Calu3 (cell line): ENCODE measurements at regions not wholly inside any gene's neighbourhood (a gene's known extent, or its start where the extent isn't known, plus 50 kb on each side); places are given as distances from the start of the nearest gene placed in this dataset.

Experiments
- BruUV-seq: library from RNA; stranded (reverse); fragments of 400-500 nt; replicated peaks from 2 replicates; lab custom pipeline; 2021; lab: Mats Ljungman, UMichigan
- CTCF ChIA-PET: fragments of 300-600 bp; sonication (Branson Sonifier 250); formaldehyde crosslinking; loops from one replicate; lab custom pipeline; 2022; ENCODE audit warnings: antibody characterized with exemption; lab: Charles Lee
- DNase-seq: peaks from one replicate; pipeline ENCODE4 v3.0.0; 2022
- H3K27ac Mint-ChIP-seq: one replicate; pipeline ENCODE4 v1.8.0; 2022; ENCODE audit warnings: mixed read lengths; ENCODE audit not compliant: unreplicated experiment
- H3K27me3 Mint-ChIP-seq: one replicate; pipeline ENCODE4 v1.8.0; 2022; ENCODE audit warnings: mixed read lengths; ENCODE audit not compliant: unreplicated experiment
- H3K36me3 Mint-ChIP-seq: one replicate; pipeline ENCODE4 v1.8.0; 2022; ENCODE audit warnings: mild to moderate bottlenecking, moderate library complexity, mixed read lengths; ENCODE audit not compliant: insufficient read depth, unreplicated experiment
- H3K4me1 Mint-ChIP-seq: one replicate; pipeline ENCODE4 v1.8.0; 2022; ENCODE audit warnings: mild to moderate bottlenecking, low read depth, mixed read lengths; ENCODE audit not compliant: unreplicated experiment
- H3K4me3 Mint-ChIP-seq: one replicate; pipeline ENCODE4 v1.8.0; 2022; ENCODE audit warnings: mild to moderate bottlenecking, low read depth, moderate library complexity, mixed read lengths; ENCODE audit not compliant: unreplicated experiment
- H3K9me3 Mint-ChIP-seq: one replicate; pipeline ENCODE4 v1.8.0; 2022; ENCODE audit warnings: low read depth, mixed read lengths; ENCODE audit not compliant: unreplicated experiment
- CTCF ChIP-seq: fragments of 200-600 bp; IDR thresholded peaks from one replicate; pipeline ENCODE4 v1.8.0; 2022; ENCODE audit warnings: antibody characterized with exemption; ENCODE audit not compliant: unreplicated experiment
- intact Hi-C: fragments of 100-400 bp; cut with micrococcal nuclease; formaldehyde crosslinking; loops from one replicate; pipeline ENCODE4 v1.10.0; 2022; ENCODE audit not compliant: unreplicated experiment

- no peaks in the 10 kb centered on the region for H3K27me3 Mint-ChIP-seq
- CTCF ChIA-PET = no interaction called here
- TF ChIP-seq CTCF = no peak
- no peaks in the 10 kb centered on the region for H3K4me1 Mint-ChIP-seq
- peaks cover 8% of the 10 kb centered on the region for H3K9me3 Mint-ChIP-seq
- no peak overlapping the region for H3K4me3 Mint-ChIP-seq
- peak; percentile 26 for DNase-seq
- intact Hi-C loops = no loop called here
- H3K36me3 Mint-ChIP-seq = no peaks in the 10 kb centered on the region
- H3K27ac Mint-ChIP-seq = no peak overlapping the region
- BruUV-seq = no TSS peak
Measured at GRCh38 chr2:4898706-4899105, 793.5 kb upstream of the SOX11 start.

GRCh38 chr2:4900242-4900641 lies 791.9 kb upstream of the SOX11 start:
- Mint-ChIP-seq H3K36me3 (no peaks in the 10 kb centered on the region), H3K9me3 (peaks cover 5% of the 10 kb centered on the region), H3K27me3 (no peaks in the 10 kb centered on the region), H3K4me3 (no peak overlapping the region), H3K4me1 (no peaks in the 10 kb centered on the region), H3K27ac (no peak overlapping the region)
- no TSS peak for BruUV-seq
- CTCF ChIA-PET = no interaction called here
- intact Hi-C loops = no loop called here
- DNase-seq = no peak
- TF ChIP-seq CTCF = no peak

GRCh38 chr2:4900861-4901770 lies 791.1 kb upstream of the SOX11 start:
- DNase-seq = no peak
- no peaks in the 10 kb centered on the region for H3K36me3 Mint-ChIP-seq
- no peak overlapping the region for H3K27ac Mint-ChIP-seq
- peaks cover 5% of the 10 kb centered on the region for H3K9me3 Mint-ChIP-seq
- intact Hi-C loops = no loop called here
- CTCF ChIA-PET = no interaction called here
- H3K4me1 Mint-ChIP-seq = no peaks in the 10 kb centered on the region
- no TSS peak for BruUV-seq
- TF ChIP-seq CTCF = no peak
- H3K4me3 Mint-ChIP-seq = no peak overlapping the region
- H3K27me3 Mint-ChIP-seq = no peaks in the 10 kb centered on the region

- H3K36me3 Mint-ChIP-seq = no peaks in the 10 kb centered on the region
- no peak overlapping the region for H3K27ac Mint-ChIP-seq
- H3K4me3 Mint-ChIP-seq = no peak overlapping the region
- no peaks in the 10 kb centered on the region for H3K27me3 Mint-ChIP-seq
- no TSS peak for BruUV-seq
- CTCF ChIA-PET = no interaction called here
- DNase-seq = no peak
- intact Hi-C loops = no loop called here
- peaks cover 8% of the 10 kb centered on the region for H3K9me3 Mint-ChIP-seq
- no peaks in the 10 kb centered on the region for H3K4me1 Mint-ChIP-seq
- no peak for TF ChIP-seq CTCF
Measured at GRCh38 chr2:4903656-4904348, 788.4 kb upstream of the SOX11 start.
